ENCODE measurements at regions not wholly inside any gene's neighbourhood (a gene's known extent, or its start where the extent isn't known, plus 50 kb on each side); places are given as distances from the start of the nearest gene placed in this dataset.

DNA sequence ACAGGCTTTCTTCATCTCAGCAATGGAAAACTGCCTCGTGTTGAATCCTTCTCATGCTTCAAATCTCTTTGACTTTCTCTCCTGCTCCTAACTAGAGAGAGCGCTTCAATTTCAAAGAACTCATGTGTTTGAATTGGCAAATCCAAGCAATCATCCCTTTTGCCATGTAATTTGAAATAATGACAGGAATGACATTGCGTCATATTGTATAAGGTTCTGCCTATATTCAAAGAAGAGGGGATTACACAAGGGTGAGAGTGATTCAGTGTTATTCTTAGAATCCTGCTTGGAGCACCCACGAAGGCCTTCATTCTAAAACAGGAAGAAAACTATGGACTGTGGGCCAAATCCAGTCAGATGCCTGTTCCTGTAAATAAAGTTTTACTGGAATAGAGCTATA lies 720.6 kb downstream of the JRKL start:
- CTCF ChIA-PET: interaction anchor here (0.7 kb wide), 1 partner anchor 1913 kb away, joined by 3 read pairs; no protein-coding TSS in a partner anchor
- POLR2A ChIA-PET (ENCODE audit: low non-redundant PET): no interaction called here
- H3K27ac ChIP-seq: no peak overlapping the region
- no peak for TF ChIP-seq CTCF (conservative IDR thresholded peaks at IDR 0.05; ENCODE audit: low read depth)
- DNase-seq (ENCODE audit: low spot score): no peak

DNA sequence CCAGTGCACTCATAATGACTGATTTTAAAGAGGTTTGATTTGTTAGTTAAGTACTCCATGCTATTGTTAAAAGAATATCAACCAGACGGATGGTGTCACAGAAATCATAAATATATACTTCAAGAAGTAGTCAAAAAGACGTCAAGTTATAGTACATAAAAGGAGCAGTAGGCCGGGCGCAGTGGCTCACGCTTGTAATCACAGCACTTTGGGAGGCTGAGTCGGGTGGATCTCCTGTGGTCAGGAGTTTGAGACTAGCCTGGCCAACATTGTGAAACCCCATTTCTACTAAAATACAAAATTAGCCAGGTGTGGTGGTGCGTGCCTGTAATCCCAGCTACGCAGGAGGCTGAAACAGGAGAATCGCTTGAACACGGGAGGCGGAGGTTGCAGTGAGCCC lies 721.7 kb downstream of the JRKL start:
- DNase-seq (ENCODE audit: low spot score): no peak
- no peak overlapping the region for H3K27ac ChIP-seq
- ChIA-PET CTCF (no interaction called here), POLR2A (ENCODE audit: low non-redundant PET) (no interaction called here)
- no peak for TF ChIP-seq CTCF (conservative IDR thresholded peaks at IDR 0.05; ENCODE audit: low read depth)

GRCh38 chr11:97118614-97119200 lies 728.9 kb downstream of the JRKL start:
- ChIA-PET POLR2A (ENCODE audit: low non-redundant PET) (no interaction called here), CTCF (interaction anchor here (0.6 kb wide), 1 partner anchor 1897 kb away, joined by 4 read pairs; no protein-coding TSS in a partner anchor)
- no peak for DNase-seq (ENCODE audit: low spot score)
- H3K27ac ChIP-seq: no peak overlapping the region
- no peak for TF ChIP-seq CTCF (conservative IDR thresholded peaks at IDR 0.05; ENCODE audit: low read depth)

DNA sequence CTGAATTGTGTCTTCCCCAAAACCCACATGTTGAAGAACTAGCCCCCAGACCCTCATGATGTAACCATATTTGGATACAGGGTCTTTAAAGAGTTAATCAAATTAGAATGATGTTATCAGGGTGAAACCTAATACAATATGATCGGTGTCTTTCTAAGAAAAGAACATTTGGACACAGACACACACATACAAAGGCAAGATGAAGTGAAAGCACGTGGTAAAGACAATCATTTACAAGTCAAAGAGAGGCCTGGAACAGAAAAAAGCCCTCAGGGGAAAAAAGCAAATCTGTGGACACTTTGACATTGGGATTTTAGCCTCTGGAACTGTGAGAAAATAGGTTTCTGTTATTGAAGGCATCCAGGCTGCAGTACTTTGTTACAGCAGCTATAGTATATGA lies 733.4 kb downstream of the JRKL start:
- ChIA-PET POLR2A (ENCODE audit: low non-redundant PET) (no interaction called here), CTCF (interaction anchor here (0.5 kb wide), 1 partner anchor 660 kb away, joined by 3 read pairs; no protein-coding TSS in a partner anchor)
- no peak overlapping the region for H3K27ac ChIP-seq
- no peak for DNase-seq (ENCODE audit: low spot score)
- no peak for TF ChIP-seq CTCF (conservative IDR thresholded peaks at IDR 0.05; ENCODE audit: low read depth)

DNA sequence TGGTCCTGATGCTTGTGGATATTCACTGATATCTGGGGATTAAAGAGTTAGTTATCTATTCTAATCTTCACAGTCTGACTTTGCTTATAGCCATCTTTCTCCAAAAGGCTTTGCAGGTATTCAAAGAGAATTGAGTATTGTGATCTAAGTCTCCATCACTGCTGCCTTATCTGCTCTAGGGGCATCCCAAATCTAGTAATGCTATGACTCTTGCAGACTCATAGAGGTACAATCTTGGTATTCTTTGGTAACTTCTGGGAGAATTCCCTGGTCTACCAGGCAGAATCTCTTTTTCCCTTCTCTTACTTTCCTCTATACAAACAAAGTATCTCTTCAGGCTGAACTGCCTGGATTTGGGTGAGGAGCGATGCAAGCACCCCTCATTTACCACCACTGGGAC lies 746.3 kb downstream of the JRKL start:
- no peak for TF ChIP-seq CTCF (conservative IDR thresholded peaks at IDR 0.05; ENCODE audit: low read depth)
- ChIA-PET POLR2A (ENCODE audit: low non-redundant PET) (no interaction called here), CTCF (no interaction called here)
- DNase-seq (ENCODE audit: low spot score): no peak
- no peak overlapping the region for H3K27ac ChIP-seq

GRCh38 chr11:97140885-97141494 lies 751.2 kb downstream of the JRKL start:
- peak; percentile 2 for DNase-seq (ENCODE audit: low spot score)
- H3K27ac ChIP-seq: no peak overlapping the region
- TF ChIP-seq CTCF (conservative IDR thresholded peaks at IDR 0.05; ENCODE audit: low read depth): peak; percentile 45
- ChIA-PET CTCF (interaction anchor here (0.6 to 0.9 kb wide), 7 partner anchors 8 to 1886 kb away, joined by 3 to 4 read pairs (median 3); no protein-coding TSS in a partner anchor), POLR2A (ENCODE audit: low non-redundant PET) (no interaction called here)

Data from RWPE1 (cell line).